ENCODE measurements at regions not wholly inside any gene's neighbourhood (a gene's known extent, or its start where the extent isn't known, plus 50 kb on each side); places are given as distances from the start of the nearest gene placed in this dataset.

- TF ChIP-seq CTCF (IDR thresholded peaks at IDR 0.05) = no peak
- TF ChIP-seq POLR2A (IDR thresholded peaks at IDR 0.05) = no peak
Observed at GRCh38 chr3:153093629-153094028, 68.4 kb upstream of the RAP2B start.
